Activated T-cell treated with anti-CD3 and anti-CD28 coated beads for 48 hours (primary cell): ENCODE measurements at regions not wholly inside any gene's neighbourhood (a gene's known extent, or its start where the extent isn't known, plus 50 kb on each side); places are given as distances from the start of the nearest gene placed in this dataset.
A peak's percentile ranks its signal among the peaks of the same experiment; 100 is the strongest.

Source experiments
- DNase-seq: peaks from one replicate; pipeline ENCODE4 v3.0.0-alpha.2; 2020; ENCODE audit warnings: low read depth

GRCh38 chr5:171579976-171580411 lies 160.5 kb downstream of the FGF18 start:
- no peak for DNase-seq

DNA sequence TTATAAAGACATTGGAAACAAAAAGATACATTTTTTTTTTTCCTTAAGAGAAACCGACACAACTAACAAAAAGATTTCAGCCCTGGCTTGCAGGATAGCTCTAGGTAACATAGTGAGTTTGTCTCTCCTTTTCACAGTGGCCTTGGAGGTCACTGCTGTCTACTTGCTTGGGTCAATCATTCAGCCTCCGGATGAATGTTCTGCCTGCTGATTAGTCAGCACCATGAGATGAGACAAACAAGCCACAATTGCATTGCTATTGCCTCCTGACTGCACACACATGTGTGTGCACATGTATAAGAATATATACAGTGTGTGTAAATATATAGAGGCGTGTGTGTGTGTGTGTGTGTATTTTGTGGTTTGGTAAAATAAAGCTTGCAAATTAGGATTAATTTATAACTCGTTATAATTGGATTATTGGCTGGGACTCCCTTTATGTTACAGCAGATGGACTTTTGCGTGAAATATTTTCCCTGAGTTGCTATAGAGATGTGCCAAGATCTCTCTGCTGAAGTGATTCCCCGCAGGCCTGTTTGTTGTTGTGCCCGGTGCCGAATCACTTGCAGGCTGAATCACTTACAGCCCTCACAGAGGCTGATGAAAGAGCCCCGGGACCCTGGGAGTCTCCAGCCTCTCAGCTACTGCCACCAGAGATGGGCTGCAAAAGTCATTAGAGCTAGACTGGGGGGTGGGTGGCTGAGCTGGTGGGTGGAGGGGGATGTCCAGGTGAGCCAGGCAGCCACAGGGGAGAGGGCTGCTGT lies 161.2 kb downstream of the FGF18 start:
- DNase-seq, result no peak

GRCh38 chr5:171581781-171582180 lies 162.3 kb downstream of the FGF18 start:
- no peak for DNase-seq

- no peak for DNase-seq
Observed at GRCh38 chr5:171582849-171583248, 163.4 kb downstream of the FGF18 start.

DNA sequence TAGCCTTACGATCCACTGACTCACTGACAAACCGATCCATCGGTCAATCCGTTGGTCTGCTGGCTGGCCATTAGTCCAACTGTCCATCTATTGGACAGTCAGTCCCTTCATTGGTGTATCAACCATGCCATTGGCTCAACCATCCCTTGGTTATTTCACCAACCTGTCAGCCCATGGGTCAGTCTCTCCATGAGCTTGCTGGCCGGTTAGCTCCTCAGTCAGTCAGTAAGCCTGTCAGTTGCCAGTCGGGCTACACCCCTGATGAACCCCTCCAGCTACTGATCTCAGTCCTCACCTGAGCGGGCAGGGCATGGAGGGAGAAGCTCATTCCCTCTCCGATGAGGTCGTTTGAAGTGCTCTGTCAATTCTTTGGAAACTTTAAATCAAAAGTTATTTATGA lies 166.5 kb downstream of the FGF18 start:
- no peak for DNase-seq

DNA sequence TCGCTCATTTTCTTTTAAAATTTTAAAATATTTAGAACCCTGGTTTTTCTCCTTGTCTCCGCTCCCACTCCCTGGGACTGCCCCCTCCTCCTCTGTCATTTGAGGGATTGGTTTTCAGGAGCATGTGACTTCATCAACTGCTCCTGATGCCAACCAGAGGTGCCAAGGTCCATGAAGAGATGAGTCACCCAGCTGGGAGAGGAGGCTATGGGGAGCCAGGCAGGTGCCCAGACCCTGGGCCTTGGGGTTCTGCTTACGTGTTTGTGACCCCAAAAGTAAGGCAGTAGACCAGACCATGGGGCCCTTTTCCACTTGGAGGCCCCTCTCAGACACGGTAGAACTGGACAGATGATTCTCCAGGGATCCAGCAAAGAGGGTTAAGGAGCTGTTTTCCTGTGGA lies 167.0 kb downstream of the FGF18 start:
- no peak for DNase-seq

DNA sequence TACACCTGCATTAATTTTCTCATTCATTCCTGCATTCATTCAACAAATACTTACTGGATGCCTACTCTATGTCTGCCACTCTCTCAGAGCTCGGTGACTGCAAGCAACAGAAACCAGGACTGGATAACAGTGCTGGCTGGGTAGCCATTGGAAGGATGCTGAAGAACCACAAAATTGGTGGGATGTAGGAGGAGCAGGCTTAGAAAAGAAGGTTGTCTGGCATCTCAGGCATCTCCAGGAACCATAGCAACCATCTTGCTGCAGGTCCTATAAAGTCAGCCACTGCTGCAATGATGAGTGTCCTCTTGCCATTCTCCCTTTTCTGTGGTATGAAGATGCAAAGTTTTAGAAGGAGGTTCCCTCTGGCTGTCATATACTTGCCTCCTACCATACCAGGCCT lies 168.6 kb downstream of the FGF18 start:
- DNase-seq, result no peak

DNA sequence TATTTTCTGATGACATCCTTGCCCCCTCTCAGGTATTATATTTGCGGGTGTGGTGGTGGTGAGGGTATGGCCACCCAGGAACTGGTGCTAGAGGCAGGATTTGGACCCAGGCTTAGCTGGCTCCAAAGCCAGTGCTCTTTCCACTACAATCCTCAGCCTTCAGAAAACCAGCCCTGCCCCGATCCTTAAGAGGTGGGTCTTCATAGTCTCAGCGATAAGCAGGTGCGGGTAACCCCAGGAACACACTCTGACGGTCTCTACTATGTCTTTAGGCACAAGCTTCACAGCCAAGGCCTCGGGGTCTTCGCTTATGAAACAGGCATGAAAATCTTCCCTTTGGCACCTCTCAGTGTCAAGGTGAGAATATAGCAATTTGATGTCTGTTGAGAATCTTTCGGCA lies 169.3 kb downstream of the FGF18 start:
- no peak for DNase-seq

- no peak for DNase-seq
Observed at GRCh38 chr5:171589461-171589860, 170.0 kb downstream of the FGF18 start.

GRCh38 chr5:171592076-171592475 lies 172.6 kb downstream of the FGF18 start:
- no peak for DNase-seq

DNA sequence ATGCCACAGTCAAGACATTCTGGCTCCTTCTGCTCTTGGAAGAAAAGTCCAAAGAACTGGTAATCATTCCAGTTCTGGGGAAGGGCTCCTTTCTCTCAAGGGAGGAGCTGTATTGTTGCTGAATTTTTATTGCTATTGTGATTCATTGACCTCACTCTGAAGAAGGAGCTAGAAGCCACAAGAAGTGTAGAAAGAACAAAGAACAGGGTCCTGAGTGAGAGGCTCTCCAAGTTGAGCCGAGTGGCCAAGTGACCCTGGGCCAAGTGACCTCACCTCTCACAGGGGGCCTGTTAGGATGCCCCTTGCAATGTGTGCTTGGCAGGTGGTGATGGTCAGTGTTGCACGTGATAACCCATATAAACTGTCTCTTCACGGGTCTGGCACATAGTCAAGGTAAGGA lies 173.3 kb downstream of the FGF18 start:
- DNase-seq, result no peak

GRCh38 chr5:171593401-171593800 lies 174.0 kb downstream of the FGF18 start:
- DNase-seq, result no peak

DNA sequence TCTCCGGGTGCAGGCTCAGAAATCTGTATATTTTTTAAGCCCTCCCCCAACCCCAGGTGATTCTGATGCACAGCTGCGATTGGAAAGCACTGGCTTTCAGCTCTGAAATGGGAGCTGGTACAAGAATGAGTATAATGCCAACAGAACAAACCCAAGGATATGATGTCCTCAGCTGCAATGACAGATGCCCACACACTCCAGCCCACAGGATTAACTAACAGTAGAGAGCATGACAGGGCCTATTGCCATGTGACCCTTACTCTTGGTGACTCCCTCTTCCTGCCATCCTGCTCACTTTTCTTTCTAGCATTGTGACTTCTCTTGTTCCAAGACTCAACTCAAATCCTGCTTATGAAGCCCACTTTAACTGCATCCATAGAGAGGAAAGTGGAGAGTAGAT lies 174.5 kb downstream of the FGF18 start:
- no peak for DNase-seq

DNA sequence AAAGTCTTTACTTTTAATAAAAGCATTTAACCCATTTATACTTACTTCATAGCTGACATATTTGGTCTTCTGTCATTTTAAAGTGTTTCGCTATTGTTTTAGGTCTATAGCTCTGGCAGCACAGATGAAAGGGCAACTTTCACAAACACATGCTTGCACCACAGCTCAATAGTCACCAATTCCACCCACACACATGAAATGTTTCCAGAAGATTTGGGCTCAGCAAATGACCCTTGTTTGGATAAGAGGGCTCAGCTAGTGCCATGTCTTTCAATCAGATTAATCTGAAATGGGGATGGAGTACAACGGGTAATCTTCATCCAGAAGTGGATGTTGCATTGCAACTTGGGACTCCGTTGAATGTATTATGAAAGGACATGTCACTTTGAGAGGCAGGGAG lies 176.0 kb downstream of the FGF18 start:
- DNase-seq, result no peak

- DNase-seq, result peak; percentile 15
Observed at GRCh38 chr5:171595801-171596231, 176.4 kb downstream of the FGF18 start.

- no peak for DNase-seq
Observed at GRCh38 chr5:171596391-171596878, 177.0 kb downstream of the FGF18 start.

DNA sequence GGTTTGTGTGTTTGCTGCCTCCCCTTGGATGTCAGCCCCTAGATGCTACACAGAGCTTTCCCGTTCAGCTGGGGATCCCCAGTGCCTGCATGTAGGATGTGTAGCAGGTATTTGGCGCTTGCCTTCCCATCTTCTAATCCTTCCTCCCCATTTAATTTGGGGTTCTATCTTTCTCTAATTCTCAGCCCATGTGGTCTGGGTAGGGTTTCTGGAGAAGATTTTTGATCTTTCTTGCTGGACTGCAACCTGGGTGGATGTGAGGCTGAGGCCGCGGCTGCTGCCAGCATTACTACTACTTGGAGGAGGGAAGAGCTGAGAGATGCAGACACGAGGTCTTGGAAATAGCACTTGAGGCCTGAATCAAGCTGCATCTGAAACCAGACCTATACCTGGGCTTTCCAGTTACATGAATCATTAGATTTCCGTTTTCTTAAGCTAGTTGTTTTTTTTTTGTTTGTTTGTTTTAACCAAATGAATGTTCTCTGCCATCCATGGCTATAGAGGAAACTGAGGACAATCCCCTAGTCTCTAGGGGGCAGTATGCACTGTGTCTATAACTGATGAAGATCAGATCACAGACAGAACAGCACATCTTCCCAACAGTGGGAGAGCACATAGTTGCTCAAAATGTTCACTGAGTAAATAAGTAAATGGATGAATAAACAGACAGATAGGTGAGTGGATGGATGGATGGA lies 178.6 kb downstream of the FGF18 start:
- DNase-seq, result no peak

DNA sequence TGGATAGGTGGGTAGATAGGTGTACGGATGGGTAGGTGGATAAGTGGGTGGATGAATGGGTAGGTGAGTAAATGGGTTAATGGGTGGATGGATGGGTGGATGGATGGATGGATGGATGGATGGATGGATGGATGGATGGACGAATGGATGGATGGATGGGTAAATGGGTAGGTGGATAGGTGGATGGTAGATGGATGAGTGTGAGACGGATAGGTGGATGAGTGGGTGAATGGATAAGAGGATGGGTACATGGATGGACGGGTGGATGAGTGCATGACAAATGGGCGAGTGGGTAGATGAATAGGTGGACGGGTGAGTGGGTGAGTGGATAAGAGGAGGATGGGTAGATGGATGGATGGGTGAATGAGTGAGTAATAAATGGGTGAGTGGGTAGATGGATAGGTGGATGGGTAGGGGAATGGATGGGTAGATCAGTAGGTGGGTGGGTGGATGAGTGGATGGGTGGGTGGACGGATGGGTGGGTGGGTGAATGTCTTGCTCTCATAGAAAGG lies 179.2 kb downstream of the FGF18 start:
- DNase-seq, result no peak

DNA sequence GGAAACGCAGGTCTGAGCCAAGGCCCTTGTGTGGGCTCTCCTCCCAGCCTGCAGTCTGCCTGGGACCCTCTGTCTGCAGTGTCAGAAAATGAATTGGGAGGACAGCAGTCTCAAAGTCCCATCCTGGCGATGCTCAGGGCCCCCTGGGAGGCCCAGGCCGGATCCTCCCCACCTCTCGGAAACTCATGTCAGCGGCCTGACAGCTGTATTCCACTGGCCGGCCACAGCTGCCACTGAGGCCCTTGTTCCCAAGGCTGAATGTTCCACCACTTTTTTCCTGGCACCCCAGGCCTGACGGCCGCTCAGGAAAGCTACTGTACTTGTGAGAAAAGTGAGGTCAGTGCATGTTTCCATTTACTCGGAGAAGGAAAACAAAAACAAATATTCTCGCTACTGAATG lies 180.0 kb downstream of the FGF18 start:
- no peak for DNase-seq

- DNase-seq, result no peak
Observed at GRCh38 chr5:171599957-171600612, 180.6 kb downstream of the FGF18 start.

- DNase-seq, result no peak
Observed at GRCh38 chr5:171600741-171601265, 181.4 kb downstream of the FGF18 start.

DNA sequence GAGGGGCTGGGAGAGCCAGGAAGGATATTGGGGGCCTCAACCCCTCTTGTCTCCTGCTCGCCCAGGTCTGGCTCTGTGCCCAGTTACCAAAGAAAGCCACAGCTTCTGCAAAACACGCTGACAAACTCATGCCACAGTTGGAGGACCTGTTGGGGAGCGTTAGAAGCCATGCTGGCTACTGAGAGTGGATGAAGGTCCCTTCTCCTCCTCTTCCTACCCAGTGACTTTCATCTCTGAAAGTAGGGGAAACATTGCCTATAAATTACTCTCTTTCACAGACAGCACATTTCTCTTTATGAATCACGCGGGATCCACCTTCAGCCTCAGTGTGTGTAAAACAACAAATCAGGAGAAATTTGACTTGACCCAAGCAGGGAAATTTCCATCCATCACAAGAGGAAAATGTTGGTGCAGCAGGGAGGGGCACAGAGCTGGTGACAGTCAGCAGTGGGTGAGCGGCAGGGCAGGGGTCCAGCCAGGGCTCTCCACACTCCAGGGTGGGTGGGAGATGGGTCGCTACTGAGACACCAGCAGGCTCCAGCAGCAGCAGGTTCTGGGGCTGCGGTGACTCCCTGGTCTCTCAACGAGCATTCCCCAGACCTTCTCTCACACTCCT lies 181.9 kb downstream of the FGF18 start:
- peak; percentile 13 for DNase-seq
